ENCODE measurements at regions not wholly inside any gene's neighbourhood (a gene's known extent, or its start where the extent isn't known, plus 50 kb on each side); places are given as distances from the start of the nearest gene placed in this dataset.

- H2AFZ ChIP-seq (ENCODE audit: low read length): no peak overlapping the region
- no peak overlapping the region for H3K4me2 ChIP-seq (ENCODE audit: low read depth, low read length, poor library complexity, severe bottlenecking)
- H3K27me3 ChIP-seq (ENCODE audit: insufficient read depth, low read length, poor library complexity, severe bottlenecking): no peaks in the 10 kb centered on the region
- H3K9me2 ChIP-seq (replicated peaks; ENCODE audit: low read depth, low read length): no peaks in the 10 kb centered on the region
- no peaks in the 10 kb centered on the region for H3K4me1 ChIP-seq (ENCODE audit: insufficient read depth, low read length, poor library complexity, severe bottlenecking)
- no peak overlapping the region for H3K9ac ChIP-seq (ENCODE audit: low read depth, low read length, poor library complexity, severe bottlenecking)
- H3F3A ChIP-seq (ENCODE audit: low read depth): no peaks in the 10 kb centered on the region
- TF ChIP-seq EZH2phosphoT487 (IDR thresholded peaks at IDR 0.05; ENCODE audit: borderline replicate concordance): no peak
- TF ChIP-seq, protein P1, sequence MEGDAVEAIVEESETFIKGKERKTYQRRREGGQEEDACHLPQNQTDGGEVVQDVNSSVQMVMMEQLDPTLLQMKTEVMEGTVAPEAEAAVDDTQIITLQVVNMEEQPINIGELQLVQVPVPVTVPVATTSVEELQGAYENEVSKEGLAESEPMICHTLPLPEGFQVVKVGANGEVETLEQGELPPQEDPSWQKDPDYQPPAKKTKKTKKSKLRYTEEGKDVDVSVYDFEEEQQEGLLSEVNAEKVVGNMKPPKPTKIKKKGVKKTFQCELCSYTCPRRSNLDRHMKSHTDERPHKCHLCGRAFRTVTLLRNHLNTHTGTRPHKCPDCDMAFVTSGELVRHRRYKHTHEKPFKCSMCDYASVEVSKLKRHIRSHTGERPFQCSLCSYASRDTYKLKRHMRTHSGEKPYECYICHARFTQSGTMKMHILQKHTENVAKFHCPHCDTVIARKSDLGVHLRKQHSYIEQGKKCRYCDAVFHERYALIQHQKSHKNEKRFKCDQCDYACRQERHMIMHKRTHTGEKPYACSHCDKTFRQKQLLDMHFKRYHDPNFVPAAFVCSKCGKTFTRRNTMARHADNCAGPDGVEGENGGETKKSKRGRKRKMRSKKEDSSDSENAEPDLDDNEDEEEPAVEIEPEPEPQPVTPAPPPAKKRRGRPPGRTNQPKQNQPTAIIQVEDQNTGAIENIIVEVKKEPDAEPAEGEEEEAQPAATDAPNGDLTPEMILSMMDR (conservative IDR thresholded peaks at IDR 0.05; ENCODE audit: low read length): no peak
- no peaks in the 10 kb centered on the region for H3K9me3 ChIP-seq (ENCODE audit: insufficient read depth, low read depth, low read length)
- no peak overlapping the region for H3K4me3 ChIP-seq (ENCODE audit: low read length, poor library complexity, severe bottlenecking)
- no peaks in the 10 kb centered on the region for H3K36me3 ChIP-seq (ENCODE audit: insufficient read depth, low read length)
- no peaks in the 10 kb centered on the region for H4K20me1 ChIP-seq (ENCODE audit: insufficient read depth, low read length, poor library complexity, severe bottlenecking)
- H3K79me2 ChIP-seq (ENCODE audit: insufficient read depth, low read length): no peaks in the 10 kb centered on the region
These were observed 429.1 kb downstream of the SEMA3D start for GRCh38 chr7:84757761-84758160.

- Histone ChIP-seq H3K79me2 (ENCODE audit: insufficient read depth, low read length) (no peaks in the 10 kb centered on the region), H4K20me1 (ENCODE audit: insufficient read depth, low read length, poor library complexity, severe bottlenecking) (no peaks in the 10 kb centered on the region), H3K9me2 (replicated peaks; ENCODE audit: low read depth, low read length) (no peaks in the 10 kb centered on the region), H3K9ac (ENCODE audit: low read depth, low read length, poor library complexity, severe bottlenecking) (no peak overlapping the region), H3K27me3 (ENCODE audit: insufficient read depth, low read length, poor library complexity, severe bottlenecking) (no peaks in the 10 kb centered on the region), H3K4me3 (ENCODE audit: low read length, poor library complexity, severe bottlenecking) (no peak overlapping the region), H3F3A (ENCODE audit: low read depth) (no peaks in the 10 kb centered on the region), H3K9me3 (ENCODE audit: insufficient read depth, low read depth, low read length) (no peaks in the 10 kb centered on the region), H3K4me2 (ENCODE audit: low read depth, low read length, poor library complexity, severe bottlenecking) (no peak overlapping the region), H3K36me3 (ENCODE audit: insufficient read depth, low read length) (no peaks in the 10 kb centered on the region), H2AFZ (ENCODE audit: low read length) (no peak overlapping the region), H3K4me1 (ENCODE audit: insufficient read depth, low read length, poor library complexity, severe bottlenecking) (no peaks in the 10 kb centered on the region)
- TF ChIP-seq, protein P1 (conservative IDR thresholded peaks at IDR 0.05; ENCODE audit: low read length): no peak
- TF ChIP-seq EZH2phosphoT487 (IDR thresholded peaks at IDR 0.05; ENCODE audit: borderline replicate concordance): no peak
These were observed 440.5 kb downstream of the SEMA3D start for GRCh38 chr7:84746353-84746752.

DNA sequence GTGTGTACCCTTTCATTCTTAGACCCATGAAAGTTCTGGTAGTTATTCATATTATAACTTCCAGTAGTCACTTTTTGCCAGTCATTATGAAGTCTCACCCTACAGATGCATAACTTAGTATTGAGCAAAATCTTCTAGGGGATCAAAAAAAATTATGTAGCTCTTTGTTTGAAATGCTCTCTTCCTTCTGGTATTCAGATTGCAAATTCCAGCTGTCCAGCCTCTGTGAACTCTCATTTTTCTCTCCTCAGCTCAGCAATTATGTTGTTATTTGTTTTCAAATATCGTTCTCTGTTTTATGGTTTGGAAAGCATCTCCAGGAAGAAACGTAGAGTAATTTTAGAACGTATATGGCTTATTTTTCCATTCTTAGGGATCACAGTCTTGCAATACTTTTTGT lies 442.5 kb downstream of the SEMA3D start:
- Histone ChIP-seq H3K9me3 (ENCODE audit: insufficient read depth, low read depth, low read length) (no peaks in the 10 kb centered on the region), H3K9ac (ENCODE audit: low read depth, low read length, poor library complexity, severe bottlenecking) (no peak overlapping the region), H2AFZ (ENCODE audit: low read length) (no peak overlapping the region), H4K20me1 (ENCODE audit: insufficient read depth, low read length, poor library complexity, severe bottlenecking) (no peaks in the 10 kb centered on the region), H3F3A (ENCODE audit: low read depth) (no peaks in the 10 kb centered on the region), H3K27me3 (ENCODE audit: insufficient read depth, low read length, poor library complexity, severe bottlenecking) (no peaks in the 10 kb centered on the region), H3K4me1 (ENCODE audit: insufficient read depth, low read length, poor library complexity, severe bottlenecking) (no peaks in the 10 kb centered on the region), H3K4me3 (ENCODE audit: low read length, poor library complexity, severe bottlenecking) (no peak overlapping the region), H3K36me3 (ENCODE audit: insufficient read depth, low read length) (no peaks in the 10 kb centered on the region), H3K4me2 (ENCODE audit: low read depth, low read length, poor library complexity, severe bottlenecking) (no peak overlapping the region), H3K9me2 (replicated peaks; ENCODE audit: low read depth, low read length) (no peaks in the 10 kb centered on the region), H3K79me2 (ENCODE audit: insufficient read depth, low read length) (no peaks in the 10 kb centered on the region)
- TF ChIP-seq, protein P1 (conservative IDR thresholded peaks at IDR 0.05; ENCODE audit: low read length): no peak
- no peak for TF ChIP-seq EZH2phosphoT487 (IDR thresholded peaks at IDR 0.05; ENCODE audit: borderline replicate concordance)

Data from Loucy (cell line).